ENCODE measurements at regions not wholly inside any gene's neighbourhood (a gene's known extent, or its start where the extent isn't known, plus 50 kb on each side); places are given as distances from the start of the nearest gene placed in this dataset.
"Not testable (repeated sequence)": the region's sequence is repeated elsewhere in the genome, so short reads cannot be mapped to it uniquely, and the experiment has no call there.

DNA sequence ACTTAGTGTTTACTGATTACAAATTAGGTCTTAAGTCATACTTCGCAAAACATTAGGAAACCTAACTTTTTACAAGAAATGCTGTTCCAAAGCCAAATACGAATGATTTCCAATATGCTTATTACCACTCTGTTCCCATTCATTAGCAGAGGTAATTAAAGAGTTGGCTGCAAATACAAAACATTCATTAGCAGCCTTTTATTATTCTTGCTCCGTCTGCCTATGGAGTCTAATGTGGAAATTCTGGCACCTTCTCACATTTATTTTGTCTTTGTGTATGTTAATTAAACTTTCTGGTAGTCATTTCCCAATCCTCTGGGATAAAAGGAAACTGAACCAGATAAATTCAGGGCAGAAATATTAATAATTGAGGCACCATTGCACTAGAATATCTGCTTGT, 689.0 kb downstream of the PLOD2 start:
- no peaks in the 10 kb centered on the region for H3K9me3 ChIP-seq (ENCODE audit: control insufficient read depth in 4 of 4, low read length in 3 of 4)
- no peaks in the 10 kb centered on the region for H3K4me1 ChIP-seq (ENCODE audit: control insufficient read depth in 4 of 4, insufficient read depth in 4 of 4, low read length in 3 of 4)
- no peaks in the 10 kb centered on the region for H3K36me3 ChIP-seq (ENCODE audit: control insufficient read depth in 4 of 4, insufficient read depth in 3 of 4, low read depth in 1 of 4, low read length in 3 of 4)
- DNase-seq (ENCODE audit: low spot score), result no peak
- H3K27me3 ChIP-seq (ENCODE audit: control insufficient read depth in 4 of 4, insufficient read depth in 4 of 4, low read length in 3 of 4), result no peaks in the 10 kb centered on the region
- no peak for TF ChIP-seq RAD21 (IDR thresholded peaks at IDR 0.05)
- TF ChIP-seq SP1 (IDR thresholded peaks at IDR 0.05), result no peak
- no peak for TF ChIP-seq HNF4A (conservative IDR thresholded peaks at IDR 0.05)
- TF ChIP-seq TAF1 (conservative IDR thresholded peaks at IDR 0.05), result no peak
- TF ChIP-seq, protein P1, sequence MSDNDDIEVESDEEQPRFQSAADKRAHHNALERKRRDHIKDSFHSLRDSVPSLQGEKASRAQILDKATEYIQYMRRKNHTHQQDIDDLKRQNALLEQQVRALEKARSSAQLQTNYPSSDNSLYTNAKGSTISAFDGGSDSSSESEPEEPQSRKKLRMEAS (IDR thresholded peaks at IDR 0.05), result no peak
- TF ChIP-seq NR2F2 (IDR thresholded peaks at IDR 0.05), result no peak
- TF ChIP-seq, protein P2, sequence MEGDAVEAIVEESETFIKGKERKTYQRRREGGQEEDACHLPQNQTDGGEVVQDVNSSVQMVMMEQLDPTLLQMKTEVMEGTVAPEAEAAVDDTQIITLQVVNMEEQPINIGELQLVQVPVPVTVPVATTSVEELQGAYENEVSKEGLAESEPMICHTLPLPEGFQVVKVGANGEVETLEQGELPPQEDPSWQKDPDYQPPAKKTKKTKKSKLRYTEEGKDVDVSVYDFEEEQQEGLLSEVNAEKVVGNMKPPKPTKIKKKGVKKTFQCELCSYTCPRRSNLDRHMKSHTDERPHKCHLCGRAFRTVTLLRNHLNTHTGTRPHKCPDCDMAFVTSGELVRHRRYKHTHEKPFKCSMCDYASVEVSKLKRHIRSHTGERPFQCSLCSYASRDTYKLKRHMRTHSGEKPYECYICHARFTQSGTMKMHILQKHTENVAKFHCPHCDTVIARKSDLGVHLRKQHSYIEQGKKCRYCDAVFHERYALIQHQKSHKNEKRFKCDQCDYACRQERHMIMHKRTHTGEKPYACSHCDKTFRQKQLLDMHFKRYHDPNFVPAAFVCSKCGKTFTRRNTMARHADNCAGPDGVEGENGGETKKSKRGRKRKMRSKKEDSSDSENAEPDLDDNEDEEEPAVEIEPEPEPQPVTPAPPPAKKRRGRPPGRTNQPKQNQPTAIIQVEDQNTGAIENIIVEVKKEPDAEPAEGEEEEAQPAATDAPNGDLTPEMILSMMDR (IDR thresholded peaks at IDR 0.05; ENCODE audit: low read depth, low read length, missing input control), result no peak
- TF ChIP-seq, protein P3, sequence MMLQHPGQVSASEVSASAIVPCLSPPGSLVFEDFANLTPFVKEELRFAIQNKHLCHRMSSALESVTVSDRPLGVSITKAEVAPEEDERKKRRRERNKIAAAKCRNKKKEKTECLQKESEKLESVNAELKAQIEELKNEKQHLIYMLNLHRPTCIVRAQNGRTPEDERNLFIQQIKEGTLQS (IDR thresholded peaks at IDR 0.05), result no peak
- no peak for TF ChIP-seq JUND (IDR thresholded peaks at IDR 0.05)
- TF ChIP-seq, protein P4, sequence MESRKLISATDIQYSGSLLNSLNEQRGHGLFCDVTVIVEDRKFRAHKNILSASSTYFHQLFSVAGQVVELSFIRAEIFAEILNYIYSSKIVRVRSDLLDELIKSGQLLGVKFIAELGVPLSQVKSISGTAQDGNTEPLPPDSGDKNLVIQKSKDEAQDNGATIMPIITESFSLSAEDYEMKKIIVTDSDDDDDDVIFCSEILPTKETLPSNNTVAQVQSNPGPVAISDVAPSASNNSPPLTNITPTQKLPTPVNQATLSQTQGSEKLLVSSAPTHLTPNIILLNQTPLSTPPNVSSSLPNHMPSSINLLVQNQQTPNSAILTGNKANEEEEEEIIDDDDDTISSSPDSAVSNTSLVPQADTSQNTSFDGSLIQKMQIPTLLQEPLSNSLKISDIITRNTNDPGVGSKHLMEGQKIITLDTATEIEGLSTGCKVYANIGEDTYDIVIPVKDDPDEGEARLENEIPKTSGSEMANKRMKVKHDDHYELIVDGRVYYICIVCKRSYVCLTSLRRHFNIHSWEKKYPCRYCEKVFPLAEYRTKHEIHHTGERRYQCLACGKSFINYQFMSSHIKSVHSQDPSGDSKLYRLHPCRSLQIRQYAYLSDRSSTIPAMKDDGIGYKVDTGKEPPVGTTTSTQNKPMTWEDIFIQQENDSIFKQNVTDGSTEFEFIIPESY (IDR thresholded peaks at IDR 0.05), result no peak
- TF ChIP-seq RXRA (IDR thresholded peaks at IDR 0.05), result no peak
- no peak for TF ChIP-seq EGR1 (IDR thresholded peaks at IDR 0.05; ENCODE audit: low read depth in 2 of 2)
- no peak overlapping the region for H3K4me3 ChIP-seq (ENCODE audit: low read depth in 1 of 3, low read length in 3 of 3)
- no peak overlapping the region for H3K27ac ChIP-seq (ENCODE audit: low read depth in 1 of 2, low read length in 2 of 2)
- 82% methylated on average over 3 of the region's 3 CpGs for WGBS
- no peak overlapping the region for H3K9ac ChIP-seq (ENCODE audit: low read depth in 1 of 2, low read length in 2 of 2)

DNA sequence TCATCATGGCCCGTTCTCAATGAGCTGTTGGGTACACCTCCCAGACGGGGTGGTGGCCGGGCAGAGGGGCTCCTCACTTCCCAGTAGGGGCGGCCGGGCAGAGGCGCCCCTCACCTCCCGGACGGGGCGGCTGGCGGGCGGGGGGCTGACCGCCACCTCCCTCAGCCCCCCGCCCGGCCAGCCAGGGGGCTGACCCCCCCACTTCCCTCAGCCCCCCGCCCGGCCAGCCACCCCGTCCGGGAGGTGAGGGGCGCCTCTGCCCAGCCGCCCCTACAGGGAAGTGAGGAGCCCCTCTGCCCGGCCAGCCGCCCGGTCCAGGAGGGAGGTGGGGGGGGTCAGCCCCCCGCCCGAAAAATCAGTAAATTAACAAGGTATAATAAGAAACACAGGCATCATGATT, 678.2 kb downstream of the PLOD2 start:
- H3K9me3 ChIP-seq (ENCODE audit: control insufficient read depth in 4 of 4, low read length in 3 of 4); H3K36me3 ChIP-seq (ENCODE audit: control insufficient read depth in 4 of 4, insufficient read depth in 3 of 4, low read depth in 1 of 4, low read length in 3 of 4); H3K27me3 ChIP-seq (ENCODE audit: control insufficient read depth in 4 of 4, insufficient read depth in 4 of 4, low read length in 3 of 4); DNase-seq (ENCODE audit: low spot score); H3K4me1 ChIP-seq (ENCODE audit: control insufficient read depth in 4 of 4, insufficient read depth in 4 of 4, low read length in 3 of 4); H3K9ac ChIP-seq (ENCODE audit: low read depth in 1 of 2, low read length in 2 of 2); H3K27ac ChIP-seq (ENCODE audit: low read depth in 1 of 2, low read length in 2 of 2); H3K4me3 ChIP-seq (ENCODE audit: low read depth in 1 of 3, low read length in 3 of 3): not testable (repeated sequence)
- WGBS, result 89% methylated on average over 17 of the region's 25 CpGs

DNA sequence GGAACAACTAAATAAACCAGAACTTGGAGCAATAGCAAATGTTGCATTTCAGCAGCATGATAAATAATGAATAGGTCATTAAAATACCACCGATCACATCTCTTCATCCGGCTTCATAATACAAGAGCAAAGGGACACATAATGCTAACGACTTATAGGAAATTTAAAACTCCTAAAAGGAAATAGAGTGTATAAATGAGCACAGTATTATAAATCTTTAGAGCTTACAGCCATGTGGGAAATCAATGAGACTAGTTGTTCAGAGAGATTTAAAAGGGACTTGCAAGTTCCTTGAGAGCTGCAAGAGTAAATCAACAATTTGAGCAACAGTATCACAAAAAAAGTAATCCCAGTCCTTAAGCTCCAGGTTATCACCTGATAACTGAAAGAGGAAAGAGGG, 677.0 kb downstream of the PLOD2 start:
- H3K27me3 ChIP-seq (ENCODE audit: control insufficient read depth in 4 of 4, insufficient read depth in 4 of 4, low read length in 3 of 4), result no peaks in the 10 kb centered on the region
- H3K4me1 ChIP-seq (ENCODE audit: control insufficient read depth in 4 of 4, insufficient read depth in 4 of 4, low read length in 3 of 4), result no peaks in the 10 kb centered on the region
- no peak for DNase-seq (ENCODE audit: low spot score)
- 79% methylated on average over 3 of the region's 3 CpGs for WGBS
- H3K36me3 ChIP-seq (ENCODE audit: control insufficient read depth in 4 of 4, insufficient read depth in 3 of 4, low read depth in 1 of 4, low read length in 3 of 4), result no peaks in the 10 kb centered on the region
- no peaks in the 10 kb centered on the region for H3K9me3 ChIP-seq (ENCODE audit: control insufficient read depth in 4 of 4, low read length in 3 of 4)
- no peak overlapping the region for H3K27ac ChIP-seq (ENCODE audit: low read depth in 1 of 2, low read length in 2 of 2)
- H3K4me3 ChIP-seq (ENCODE audit: low read depth in 1 of 3, low read length in 3 of 3), result no peak overlapping the region
- H3K9ac ChIP-seq (ENCODE audit: low read depth in 1 of 2, low read length in 2 of 2), result no peak overlapping the region
- no peak for TF ChIP-seq YY1 (IDR thresholded peaks at IDR 0.05)
- TF ChIP-seq, protein P4 (IDR thresholded peaks at IDR 0.05), result no peak
- TF ChIP-seq, protein P3 (IDR thresholded peaks at IDR 0.05), result no peak
- no peak for TF ChIP-seq HNF4G (IDR thresholded peaks at IDR 0.05)
- TF ChIP-seq SP1 (IDR thresholded peaks at IDR 0.05), result no peak
- TF ChIP-seq, protein P1 (IDR thresholded peaks at IDR 0.05), result no peak
- no peak for TF ChIP-seq RAD21 (IDR thresholded peaks at IDR 0.05)
- TF ChIP-seq, protein P5, sequence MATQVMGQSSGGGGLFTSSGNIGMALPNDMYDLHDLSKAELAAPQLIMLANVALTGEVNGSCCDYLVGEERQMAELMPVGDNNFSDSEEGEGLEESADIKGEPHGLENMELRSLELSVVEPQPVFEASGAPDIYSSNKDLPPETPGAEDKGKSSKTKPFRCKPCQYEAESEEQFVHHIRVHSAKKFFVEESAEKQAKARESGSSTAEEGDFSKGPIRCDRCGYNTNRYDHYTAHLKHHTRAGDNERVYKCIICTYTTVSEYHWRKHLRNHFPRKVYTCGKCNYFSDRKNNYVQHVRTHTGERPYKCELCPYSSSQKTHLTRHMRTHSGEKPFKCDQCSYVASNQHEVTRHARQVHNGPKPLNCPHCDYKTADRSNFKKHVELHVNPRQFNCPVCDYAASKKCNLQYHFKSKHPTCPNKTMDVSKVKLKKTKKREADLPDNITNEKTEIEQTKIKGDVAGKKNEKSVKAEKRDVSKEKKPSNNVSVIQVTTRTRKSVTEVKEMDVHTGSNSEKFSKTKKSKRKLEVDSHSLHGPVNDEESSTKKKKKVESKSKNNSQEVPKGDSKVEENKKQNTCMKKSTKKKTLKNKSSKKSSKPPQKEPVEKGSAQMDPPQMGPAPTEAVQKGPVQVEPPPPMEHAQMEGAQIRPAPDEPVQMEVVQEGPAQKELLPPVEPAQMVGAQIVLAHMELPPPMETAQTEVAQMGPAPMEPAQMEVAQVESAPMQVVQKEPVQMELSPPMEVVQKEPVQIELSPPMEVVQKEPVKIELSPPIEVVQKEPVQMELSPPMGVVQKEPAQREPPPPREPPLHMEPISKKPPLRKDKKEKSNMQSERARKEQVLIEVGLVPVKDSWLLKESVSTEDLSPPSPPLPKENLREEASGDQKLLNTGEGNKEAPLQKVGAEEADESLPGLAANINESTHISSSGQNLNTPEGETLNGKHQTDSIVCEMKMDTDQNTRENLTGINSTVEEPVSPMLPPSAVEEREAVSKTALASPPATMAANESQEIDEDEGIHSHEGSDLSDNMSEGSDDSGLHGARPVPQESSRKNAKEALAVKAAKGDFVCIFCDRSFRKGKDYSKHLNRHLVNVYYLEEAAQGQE (IDR thresholded peaks at IDR 0.05), result no peak
- TF ChIP-seq GABPA (IDR thresholded peaks at IDR 0.05 in 1 of 2, conservative IDR thresholded peaks at IDR 0.05 in 1 of 2), result no peak
- no peak for TF ChIP-seq EGR1 (IDR thresholded peaks at IDR 0.05; ENCODE audit: low read depth in 2 of 2)
- TF ChIP-seq TAF1 (conservative IDR thresholded peaks at IDR 0.05), result no peak
- no peak for TF ChIP-seq HNF4A (conservative IDR thresholded peaks at IDR 0.05)
- no peak for TF ChIP-seq JUND (IDR thresholded peaks at IDR 0.05)
